T-helper 2 cell treated with Interferon-gamma antibody and Interleukin-4, amounts not matched to agents 5 μg/mL and 100 μg/mL, for 36 hours (primary cell): ENCODE measurements at regions not wholly inside any gene's neighbourhood (a gene's known extent, or its start where the extent isn't known, plus 50 kb on each side); places are given as distances from the start of the nearest gene placed in this dataset.
"Not testable (repeated sequence)": the region's sequence is repeated elsewhere in the genome, so short reads cannot be mapped to it uniquely, and the experiment has no call there.

Experiments
- DNase-seq: peaks from one replicate; pipeline ENCODE4 v3.0.0; 2021; ENCODE audit warnings: low spot score
- H3K27ac Mint-ChIP-seq: one replicate; pipeline ENCODE4 v1.8.0; 2021; ENCODE audit warnings: mild to moderate bottlenecking, mixed read lengths
- H3K27me3 Mint-ChIP-seq: one replicate; pipeline ENCODE4 v1.8.0; 2021; ENCODE audit warnings: low read depth, mixed read lengths
- H3K36me3 Mint-ChIP-seq: one replicate; pipeline ENCODE4 v1.8.0; 2021; ENCODE audit warnings: low read depth, mixed read lengths
- H3K4me1 Mint-ChIP-seq: one replicate; pipeline ENCODE4 v1.8.0; 2021; ENCODE audit warnings: low read depth, mixed read lengths
- H3K4me3 Mint-ChIP-seq: one replicate; pipeline ENCODE4 v1.8.0; 2022; ENCODE audit warnings: mild to moderate bottlenecking, moderate library complexity, mixed read lengths
- H3K9me3 Mint-ChIP-seq: one replicate; pipeline ENCODE4 v1.8.0; 2021; ENCODE audit warnings: mixed read lengths

GRCh38 chr7:153044981-153045380 lies 285.4 kb downstream of the ACTR3B start:
- Mint-ChIP-seq H3K4me3 (no peak overlapping the region), H3K4me1 (no peaks in the 10 kb centered on the region), H3K27me3 (no peaks in the 10 kb centered on the region), H3K27ac (no peak overlapping the region), H3K9me3 (no peaks in the 10 kb centered on the region), H3K36me3 (no peaks in the 10 kb centered on the region)
- DNase-seq: no peak

- Mint-ChIP-seq H3K36me3 (no peaks in the 10 kb centered on the region), H3K4me3 (no peak overlapping the region)
Measured at GRCh38 chr7:153047079-153047959, 287.8 kb downstream of the ACTR3B start.

GRCh38 chr7:153052206-153052605 lies 292.7 kb downstream of the ACTR3B start:
- DNase-seq: no peak
- Mint-ChIP-seq H3K27ac (no peak overlapping the region), H3K27me3 (no peaks in the 10 kb centered on the region), H3K9me3 (no peaks in the 10 kb centered on the region), H3K36me3 (no peaks in the 10 kb centered on the region), H3K4me3 (no peak overlapping the region), H3K4me1 (no peaks in the 10 kb centered on the region)

More at GRCh38 chr7:153047079-153047959, 287.8 kb downstream of the ACTR3B start:
- no peaks in the 10 kb centered on the region for H3K4me1 Mint-ChIP-seq
- no peak for DNase-seq
- no peaks in the 10 kb centered on the region for H3K27me3 Mint-ChIP-seq
- H3K27ac Mint-ChIP-seq: no peak overlapping the region
- H3K9me3 Mint-ChIP-seq: no peaks in the 10 kb centered on the region

GRCh38 chr7:153061910-153062528 lies 302.5 kb downstream of the ACTR3B start:
- H3K4me3 Mint-ChIP-seq: no peak overlapping the region
- no peaks in the 10 kb centered on the region for H3K27me3 Mint-ChIP-seq
- H3K9me3 Mint-ChIP-seq: no peaks in the 10 kb centered on the region
- no peak for DNase-seq
- H3K36me3 Mint-ChIP-seq: no peaks in the 10 kb centered on the region
- H3K4me1 Mint-ChIP-seq: no peaks in the 10 kb centered on the region
- no peak overlapping the region for H3K27ac Mint-ChIP-seq

- no peaks in the 10 kb centered on the region for H3K36me3 Mint-ChIP-seq
- no peaks in the 10 kb centered on the region for H3K9me3 Mint-ChIP-seq
- H3K27ac Mint-ChIP-seq: no peak overlapping the region
- no peaks in the 10 kb centered on the region for H3K4me1 Mint-ChIP-seq
- H3K4me3 Mint-ChIP-seq: no peak overlapping the region
- no peak for DNase-seq
- H3K27me3 Mint-ChIP-seq: no peaks in the 10 kb centered on the region
Measured at GRCh38 chr7:153065051-153065450, 305.5 kb downstream of the ACTR3B start.

- Mint-ChIP-seq H3K36me3 (no peaks in the 10 kb centered on the region), H3K9me3 (no peaks in the 10 kb centered on the region), H3K4me3 (no peak overlapping the region), H3K27ac (no peak overlapping the region), H3K27me3 (no peaks in the 10 kb centered on the region), H3K4me1 (no peaks in the 10 kb centered on the region)
- no peak for DNase-seq
Measured at GRCh38 chr7:153066711-153067110, 307.2 kb downstream of the ACTR3B start.

GRCh38 chr7:153070141-153070540 lies 310.6 kb downstream of the ACTR3B start:
- Mint-ChIP-seq H3K9me3 (no peaks in the 10 kb centered on the region), H3K27me3 (no peaks in the 10 kb centered on the region), H3K36me3 (no peaks in the 10 kb centered on the region), H3K4me1 (no peaks in the 10 kb centered on the region), H3K27ac (no peak overlapping the region), H3K4me3 (no peak overlapping the region)
- no peak for DNase-seq

GRCh38 chr7:153072806-153073205 lies 313.3 kb downstream of the ACTR3B start:
- Mint-ChIP-seq H3K36me3 (no peaks in the 10 kb centered on the region), H3K4me1 (no peaks in the 10 kb centered on the region), H3K27ac (no peak overlapping the region), H3K4me3 (no peak overlapping the region), H3K9me3 (peaks cover 5% of the 10 kb centered on the region), H3K27me3 (no peaks in the 10 kb centered on the region)
- DNase-seq: no peak

GRCh38 chr7:153076289-153076688 lies 316.7 kb downstream of the ACTR3B start:
- H3K9me3 Mint-ChIP-seq, H3K4me1 Mint-ChIP-seq, H3K27me3 Mint-ChIP-seq: not testable (repeated sequence)

GRCh38 chr7:153081496-153081895 lies 321.9 kb downstream of the ACTR3B start:
- DNase-seq: no peak
- Mint-ChIP-seq H3K27me3 (no peaks in the 10 kb centered on the region), H3K4me3 (no peak overlapping the region), H3K9me3 (no peaks in the 10 kb centered on the region), H3K27ac (no peak overlapping the region), H3K4me1 (no peaks in the 10 kb centered on the region), H3K36me3 (no peaks in the 10 kb centered on the region)

More at GRCh38 chr7:153076289-153076688, 316.7 kb downstream of the ACTR3B start:
- not testable (repeated sequence) for H3K4me3 Mint-ChIP-seq, DNase-seq, H3K36me3 Mint-ChIP-seq, H3K27ac Mint-ChIP-seq

- DNase-seq: no peak
- H3K4me3 Mint-ChIP-seq: no peak overlapping the region
- no peaks in the 10 kb centered on the region for H3K36me3 Mint-ChIP-seq
- H3K9me3 Mint-ChIP-seq: no peaks in the 10 kb centered on the region
- H3K27ac Mint-ChIP-seq: no peak overlapping the region
- no peaks in the 10 kb centered on the region for H3K4me1 Mint-ChIP-seq
- H3K27me3 Mint-ChIP-seq: no peaks in the 10 kb centered on the region
Measured at GRCh38 chr7:153084278-153084677, 324.7 kb downstream of the ACTR3B start.

GRCh38 chr7:153087498-153087897 lies 327.9 kb downstream of the ACTR3B start:
- H3K4me3 Mint-ChIP-seq: no peak overlapping the region
- H3K27ac Mint-ChIP-seq: no peak overlapping the region
- no peaks in the 10 kb centered on the region for H3K9me3 Mint-ChIP-seq
- H3K4me1 Mint-ChIP-seq: no peaks in the 10 kb centered on the region
- no peaks in the 10 kb centered on the region for H3K36me3 Mint-ChIP-seq
- H3K27me3 Mint-ChIP-seq: no peaks in the 10 kb centered on the region
- DNase-seq: no peak

- H3K27ac Mint-ChIP-seq: no peak overlapping the region
- DNase-seq: no peak
- no peaks in the 10 kb centered on the region for H3K9me3 Mint-ChIP-seq
- H3K36me3 Mint-ChIP-seq: no peaks in the 10 kb centered on the region
- H3K27me3 Mint-ChIP-seq: no peaks in the 10 kb centered on the region
- no peaks in the 10 kb centered on the region for H3K4me1 Mint-ChIP-seq
- H3K4me3 Mint-ChIP-seq: no peak overlapping the region
Measured at GRCh38 chr7:153088601-153089000, 329.0 kb downstream of the ACTR3B start.

- H3K4me3 Mint-ChIP-seq: no peak overlapping the region
- H3K27ac Mint-ChIP-seq: no peak overlapping the region
- H3K36me3 Mint-ChIP-seq: no peaks in the 10 kb centered on the region
Measured at GRCh38 chr7:153090209-153090608, 330.7 kb downstream of the ACTR3B start.

More at GRCh38 chr7:153090209-153090608, 330.7 kb downstream of the ACTR3B start:
- DNase-seq: no peak
- H3K27me3 Mint-ChIP-seq: no peaks in the 10 kb centered on the region
- no peaks in the 10 kb centered on the region for H3K4me1 Mint-ChIP-seq
- no peaks in the 10 kb centered on the region for H3K9me3 Mint-ChIP-seq
